Ishikawa (cell line): ENCODE measurements at regions not wholly inside any gene's neighbourhood (a gene's known extent, or its start where the extent isn't known, plus 50 kb on each side); places are given as distances from the start of the nearest gene placed in this dataset.

Source experiments
- CEBPB ChIP-seq: IDR thresholded peaks from 2 replicates; pipeline ENCODE4 v1.6.1; 2012
- CREB1 ChIP-seq: IDR thresholded peaks from 2 replicates; pipeline ENCODE4 v1.6.1; 2012; ENCODE audit warnings: low read depth
- EGR1 ChIP-seq: IDR thresholded peaks from 2 replicates; pipeline ENCODE4 v1.6.1; 2012
- EP300 ChIP-seq: IDR thresholded peaks from 2 replicates; pipeline ENCODE4 v1.6.1; 2012; ENCODE audit warnings: borderline replicate concordance
- FOXM1 ChIP-seq: IDR thresholded peaks from 2 replicates; pipeline ENCODE4 v1.6.1; 2012; ENCODE audit warnings: low read depth, borderline replicate concordance
- NFIC ChIP-seq: IDR thresholded peaks from 2 replicates; pipeline ENCODE4 v1.6.1; 2012
- RAD21 ChIP-seq: IDR thresholded peaks from 2 replicates; pipeline ENCODE4 v1.6.1; 2012; ENCODE audit warnings: low read depth
- TAF1 ChIP-seq: IDR thresholded peaks from 2 replicates; pipeline ENCODE4 v1.6.1; 2012; ENCODE audit warnings: low read depth, mild to moderate bottlenecking
- TCF12 ChIP-seq: IDR thresholded peaks from 2 replicates; pipeline ENCODE4 v1.6.1; 2012; ENCODE audit warnings: low read depth
- TEAD4 ChIP-seq: IDR thresholded peaks from 2 replicates; pipeline ENCODE4 v1.6.1; 2012
- YY1 ChIP-seq: IDR thresholded peaks from 2 replicates; pipeline ENCODE4 v1.6.1; 2012; ENCODE audit warnings: low read depth
- ZBTB7A ChIP-seq: IDR thresholded peaks from 2 replicates; pipeline ENCODE4 v1.6.1; 2012; ENCODE audit warnings: low read depth
- TF ChIP-seq, protein P1 (sequence below): IDR thresholded peaks from 2 replicates; pipeline ENCODE4 v1.6.1; 2012
- TF ChIP-seq, protein P2 (sequence below): IDR thresholded peaks from 2 replicates; pipeline ENCODE4 v1.6.1; 2012
- TF ChIP-seq, protein P3 (sequence below): IDR thresholded peaks from 2 replicates; pipeline ENCODE4 v1.6.1; 2012; ENCODE audit warnings: low read depth, mild to moderate bottlenecking

DNA sequence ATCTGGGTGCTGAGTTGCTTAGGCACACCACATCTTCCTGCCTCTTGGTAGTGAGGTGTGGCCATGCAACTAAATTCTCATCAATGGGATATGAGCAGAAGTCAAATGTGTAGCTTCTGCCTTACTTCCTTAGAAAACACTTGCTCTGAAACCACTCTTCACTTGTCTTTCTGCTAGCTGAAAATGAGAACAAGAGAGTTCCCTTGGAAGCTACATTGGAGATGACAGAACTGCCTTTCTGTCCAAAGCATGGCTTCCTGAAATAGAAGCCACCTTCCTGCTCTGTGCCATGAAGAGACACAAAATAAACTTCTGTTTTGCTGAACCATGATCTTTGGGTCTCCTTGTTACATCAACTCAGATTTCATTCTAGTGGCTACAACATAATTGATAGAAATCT is 659.9 kb downstream of the IRS1 start:
- TF ChIP-seq FOXM1: no peak
- TF ChIP-seq, protein P1, sequence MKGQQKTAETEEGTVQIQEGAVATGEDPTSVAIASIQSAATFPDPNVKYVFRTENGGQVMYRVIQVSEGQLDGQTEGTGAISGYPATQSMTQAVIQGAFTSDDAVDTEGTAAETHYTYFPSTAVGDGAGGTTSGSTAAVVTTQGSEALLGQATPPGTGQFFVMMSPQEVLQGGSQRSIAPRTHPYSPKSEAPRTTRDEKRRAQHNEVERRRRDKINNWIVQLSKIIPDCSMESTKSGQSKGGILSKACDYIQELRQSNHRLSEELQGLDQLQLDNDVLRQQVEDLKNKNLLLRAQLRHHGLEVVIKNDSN: no peak
- TF ChIP-seq EP300: no peak
- no peak for TF ChIP-seq CREB1
- TF ChIP-seq, protein P2, sequence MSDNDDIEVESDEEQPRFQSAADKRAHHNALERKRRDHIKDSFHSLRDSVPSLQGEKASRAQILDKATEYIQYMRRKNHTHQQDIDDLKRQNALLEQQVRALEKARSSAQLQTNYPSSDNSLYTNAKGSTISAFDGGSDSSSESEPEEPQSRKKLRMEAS: no peak
- no peak for TF ChIP-seq TCF12
- no peak for TF ChIP-seq TEAD4
- TF ChIP-seq CEBPB: no peak
- TF ChIP-seq, protein P3, sequence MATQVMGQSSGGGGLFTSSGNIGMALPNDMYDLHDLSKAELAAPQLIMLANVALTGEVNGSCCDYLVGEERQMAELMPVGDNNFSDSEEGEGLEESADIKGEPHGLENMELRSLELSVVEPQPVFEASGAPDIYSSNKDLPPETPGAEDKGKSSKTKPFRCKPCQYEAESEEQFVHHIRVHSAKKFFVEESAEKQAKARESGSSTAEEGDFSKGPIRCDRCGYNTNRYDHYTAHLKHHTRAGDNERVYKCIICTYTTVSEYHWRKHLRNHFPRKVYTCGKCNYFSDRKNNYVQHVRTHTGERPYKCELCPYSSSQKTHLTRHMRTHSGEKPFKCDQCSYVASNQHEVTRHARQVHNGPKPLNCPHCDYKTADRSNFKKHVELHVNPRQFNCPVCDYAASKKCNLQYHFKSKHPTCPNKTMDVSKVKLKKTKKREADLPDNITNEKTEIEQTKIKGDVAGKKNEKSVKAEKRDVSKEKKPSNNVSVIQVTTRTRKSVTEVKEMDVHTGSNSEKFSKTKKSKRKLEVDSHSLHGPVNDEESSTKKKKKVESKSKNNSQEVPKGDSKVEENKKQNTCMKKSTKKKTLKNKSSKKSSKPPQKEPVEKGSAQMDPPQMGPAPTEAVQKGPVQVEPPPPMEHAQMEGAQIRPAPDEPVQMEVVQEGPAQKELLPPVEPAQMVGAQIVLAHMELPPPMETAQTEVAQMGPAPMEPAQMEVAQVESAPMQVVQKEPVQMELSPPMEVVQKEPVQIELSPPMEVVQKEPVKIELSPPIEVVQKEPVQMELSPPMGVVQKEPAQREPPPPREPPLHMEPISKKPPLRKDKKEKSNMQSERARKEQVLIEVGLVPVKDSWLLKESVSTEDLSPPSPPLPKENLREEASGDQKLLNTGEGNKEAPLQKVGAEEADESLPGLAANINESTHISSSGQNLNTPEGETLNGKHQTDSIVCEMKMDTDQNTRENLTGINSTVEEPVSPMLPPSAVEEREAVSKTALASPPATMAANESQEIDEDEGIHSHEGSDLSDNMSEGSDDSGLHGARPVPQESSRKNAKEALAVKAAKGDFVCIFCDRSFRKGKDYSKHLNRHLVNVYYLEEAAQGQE: no peak

DNA sequence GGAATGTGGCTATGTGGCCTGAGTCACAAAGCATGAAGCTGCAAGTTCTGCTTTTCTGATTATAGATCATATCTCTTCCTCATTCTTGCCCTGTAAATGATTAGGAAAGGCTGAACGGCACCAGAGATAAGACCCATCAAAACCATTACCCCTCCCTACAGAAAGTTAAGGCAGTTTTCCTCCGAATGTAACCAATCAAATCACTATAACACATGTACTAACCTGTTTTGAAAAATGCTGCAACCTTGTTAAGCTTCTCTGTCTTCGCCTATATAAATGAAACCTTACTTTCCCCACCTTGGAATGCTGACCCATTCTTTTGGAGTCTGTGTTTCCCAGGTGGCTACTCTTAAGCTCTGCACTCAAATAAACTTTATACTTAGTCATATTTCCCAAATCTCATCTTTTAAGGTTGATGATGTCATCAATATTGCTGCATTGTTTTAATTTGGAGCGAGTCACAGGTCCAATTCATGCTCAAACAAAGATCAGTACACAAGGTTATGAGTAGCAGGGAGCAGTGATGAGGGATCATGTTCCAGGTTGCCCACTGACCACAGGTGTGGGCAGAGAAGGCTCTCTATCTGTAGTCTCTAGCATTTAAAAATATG is 662.3 kb downstream of the IRS1 start:
- TF ChIP-seq TAF1: no peak
- no peak for TF ChIP-seq EP300
- TF ChIP-seq ZBTB7A: no peak
- TF ChIP-seq CREB1: no peak
- TF ChIP-seq CEBPB: no peak
- TF ChIP-seq, protein P1: no peak
- TF ChIP-seq EGR1: no peak
- no peak for TF ChIP-seq TEAD4
- TF ChIP-seq NFIC: no peak
- TF ChIP-seq FOXM1: no peak
- TF ChIP-seq YY1: no peak

DNA sequence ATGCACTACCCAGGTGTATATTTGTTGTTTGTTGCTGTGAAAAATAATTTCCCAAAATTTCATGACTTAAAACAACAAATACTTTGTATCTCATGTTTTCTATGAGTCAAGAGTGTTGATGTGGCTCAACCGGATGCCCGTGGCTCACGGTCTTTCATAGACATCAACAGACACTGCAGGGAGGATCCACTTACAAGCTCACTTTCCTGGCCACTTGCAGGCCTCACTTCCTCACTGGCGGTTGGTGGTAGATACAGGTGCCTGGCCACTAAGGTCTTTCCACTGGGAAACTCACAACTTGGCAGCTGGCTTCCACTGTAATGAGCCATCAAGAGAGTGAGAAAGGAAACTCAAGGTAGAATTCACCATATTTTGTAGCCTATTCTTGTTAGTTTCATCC is 662.9 kb downstream of the IRS1 start:
- TF ChIP-seq, protein P1: no peak
- TF ChIP-seq FOXM1 (no peak), CEBPB (no peak), YY1 (no peak)

DNA sequence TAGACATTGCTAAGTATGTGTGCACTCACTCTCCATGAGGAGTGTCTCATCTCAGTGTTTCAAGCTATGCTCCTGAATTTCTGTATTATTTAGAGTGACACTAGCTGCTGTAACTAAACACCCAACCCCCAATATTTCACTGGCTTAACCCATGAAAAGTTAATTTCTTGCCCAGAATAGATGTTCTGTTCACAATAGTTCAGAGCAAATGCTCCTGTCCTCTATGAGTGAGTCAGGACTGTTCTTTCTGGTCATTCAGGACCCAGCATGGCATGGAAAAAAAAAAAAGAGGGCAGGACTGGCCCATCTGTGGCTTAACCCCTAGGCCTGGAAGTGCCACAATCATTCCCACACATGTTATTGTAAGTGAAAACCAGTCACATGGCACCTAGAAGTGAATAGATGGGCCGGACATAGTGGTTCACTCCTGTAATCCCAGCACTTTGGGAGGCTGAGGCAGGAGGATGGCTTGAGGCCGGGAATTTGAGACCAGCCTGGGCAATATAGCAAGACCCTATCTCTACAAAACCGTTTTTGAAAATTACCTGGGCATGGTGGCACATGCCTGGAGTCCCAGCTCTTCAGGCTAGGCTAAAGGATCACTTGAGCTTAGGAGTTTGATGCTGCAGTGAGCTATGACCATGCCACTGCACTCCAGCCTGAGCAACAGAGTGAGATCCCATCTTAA is 663.6 kb downstream of the IRS1 start:
- TF ChIP-seq CREB1 (no peak), TEAD4 (no peak), TCF12 (no peak), EGR1 (no peak), RAD21 (no peak), EP300 (no peak), NFIC (no peak)
- TF ChIP-seq, protein P1: no peak

DNA sequence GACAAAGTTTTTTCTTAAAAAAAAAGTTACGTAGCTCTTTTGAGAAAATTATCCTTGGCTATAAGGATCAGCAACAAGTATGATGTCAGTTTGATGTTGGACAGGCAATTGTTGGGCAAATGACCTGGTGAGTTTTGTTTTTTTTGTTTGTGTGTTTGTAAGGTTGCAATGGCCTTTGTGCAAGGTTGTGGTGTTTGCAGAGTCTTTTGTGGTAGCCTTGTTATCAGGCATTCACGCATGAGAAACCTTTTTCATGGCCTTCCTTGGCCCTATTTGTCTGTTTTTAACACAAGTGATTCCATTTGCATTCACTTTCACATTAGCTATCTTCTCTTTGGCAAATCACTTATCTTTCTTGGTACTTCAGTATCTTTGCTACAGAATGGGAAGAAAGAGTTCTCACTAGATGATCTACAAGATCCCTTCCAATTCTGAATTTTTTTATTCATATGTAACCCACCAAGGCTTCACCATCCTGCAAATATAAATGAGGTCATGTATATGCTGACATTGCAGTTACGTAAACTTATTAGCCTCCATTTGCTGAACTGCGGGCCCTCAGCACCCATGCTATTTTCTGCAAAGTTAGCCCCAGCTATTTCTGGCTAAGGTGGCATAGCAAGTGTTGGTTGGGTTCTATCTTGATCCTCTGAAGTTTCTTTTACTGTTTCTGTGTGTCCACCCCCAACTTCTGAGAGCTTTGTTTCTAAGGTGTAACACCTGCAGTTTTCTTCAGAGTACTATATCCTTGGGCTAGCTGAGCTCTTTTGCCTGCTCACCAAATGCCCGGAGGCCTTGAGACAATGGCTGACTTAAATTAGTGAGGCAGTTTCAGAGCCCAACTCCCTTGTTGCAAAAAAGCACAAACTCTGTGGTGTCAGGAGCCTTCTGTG is 667.1 kb downstream of the IRS1 start:
- TF ChIP-seq FOXM1: no peak
- no peak for TF ChIP-seq TEAD4
- TF ChIP-seq YY1: no peak
- TF ChIP-seq, protein P3: no peak
- TF ChIP-seq CREB1: no peak
- TF ChIP-seq EP300: no peak
- no peak for TF ChIP-seq CEBPB
